Gastroesophageal sphincter (tissue), 4 donors: ENCODE measurements at regions not wholly inside any gene's neighbourhood (a gene's known extent, or its start where the extent isn't known, plus 50 kb on each side); places are given as distances from the start of the nearest gene placed in this dataset.
A peak's percentile ranks its signal among the peaks of the same experiment; 100 is the strongest.

ENCODE experiments used
- ATAC-seq: fragments of 150-250 bp; one replicate; pipeline ENCODE4 v1.9.1; 2016; ENCODE audit warnings: mild to moderate bottlenecking, moderate library complexity
- H3K27ac ChIP-seq, 4 donors: fragments of 200-600 bp; sonication (generic) in 3 of 4; 1 replicate in 3 of 4; 2 replicates in 1 of 4; pipeline ENCODE4 v1.5.1; 2016 to 2019
- H3K27me3 ChIP-seq: fragments of 200-600 bp; sonication (generic); one replicate; pipeline ENCODE4 v1.5.1; 2019
- H3K36me3 ChIP-seq, 2 donors: fragments of 200-600 bp; sonication (generic); one replicate each; pipeline ENCODE4 v1.5.1; 2019; ENCODE audit warnings: control low read depth in 1 of 2
- H3K4me1 ChIP-seq, 3 donors: fragments of 200-600 bp; sonication (generic); 1 replicate in 2 of 3; 2 replicates in 1 of 3; pipeline ENCODE4 v1.5.1; 2016 to 2019; ENCODE audit warnings: control low read depth in 2 of 3
- H3K4me3 ChIP-seq, 2 donors: fragments of 200-600 bp; sonication (generic); one replicate each; pipeline ENCODE4 v1.5.1; 2019; ENCODE audit warnings: mild to moderate bottlenecking in 1 of 2, moderate library complexity in 1 of 2
- H3K9me3 ChIP-seq, 3 donors: fragments of 200-600 bp; sonication (generic); one replicate each; pipeline ENCODE4 v1.5.1; 2017 to 2019; ENCODE audit warnings: control low read depth in 2 of 3
- EP300 ChIP-seq: sonication (generic); formaldehyde crosslinking; IDR thresholded peaks from one replicate; pipeline ENCODE4 v1.6.1; 2017; ENCODE audit warnings: antibody characterized with exemption, mild to moderate bottlenecking
- POLR2A ChIP-seq, 2 donors: fragments of 450-650 bp; IDR thresholded peaks; one replicate each; pipeline ENCODE4 v1.6.1; 2017; ENCODE audit warnings: antibody characterized with exemption in 2 of 2, mild to moderate bottlenecking in 2 of 2, moderate library complexity in 1 of 2
- POLR2AphosphoS5 ChIP-seq: sonication (generic); formaldehyde crosslinking; IDR thresholded peaks from one replicate; pipeline ENCODE4 v1.6.1; 2017; ENCODE audit warnings: antibody characterized with exemption
- WGBS, 2 donors: methylation state at CpG; one replicate each; pipeline ENCODE4 v1.1.5; 2018; ENCODE audit warnings: low coverage in 1 of 2; 5-methylcytosine and 5-hydroxymethylcytosine counted together
- TF ChIP-seq, protein P1 (sequence below), 4 experiments: fragments of 200-600 bp in 2 of 4; fragments of 450-650 bp in 2 of 4; sonication (generic) in 1 of 4; IDR thresholded peaks; one replicate each; pipeline ENCODE4 v1.5.1; 2017 to 2019; ENCODE audit warnings: antibody characterized with exemption in 4 of 4, mild to moderate bottlenecking in 2 of 4, moderate library complexity in 2 of 4

DNA sequence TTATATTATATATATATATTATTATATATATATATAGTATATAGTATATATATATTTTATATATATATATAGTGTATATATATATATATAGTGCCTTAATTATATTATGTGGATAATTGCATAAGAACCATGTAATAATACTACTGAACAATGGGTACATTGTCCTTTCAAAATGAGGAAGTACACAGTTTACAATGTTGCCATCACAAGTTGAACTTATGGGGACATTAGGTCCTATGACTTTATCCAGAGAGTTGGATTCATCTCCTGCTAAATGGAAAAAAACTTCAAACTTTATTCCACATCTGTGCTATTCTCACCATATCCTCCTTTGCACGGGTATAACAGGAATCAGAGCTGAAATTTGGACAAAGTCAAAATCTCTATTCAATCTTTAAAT lies 105.0 kb upstream of the AGR3 start:
- ATAC-seq: no peak
- TF ChIP-seq POLR2A (IDR thresholded peaks at IDR 0.05) (no peak), POLR2AphosphoS5 (no peak), EP300 (no peak)
- TF ChIP-seq, protein P1, sequence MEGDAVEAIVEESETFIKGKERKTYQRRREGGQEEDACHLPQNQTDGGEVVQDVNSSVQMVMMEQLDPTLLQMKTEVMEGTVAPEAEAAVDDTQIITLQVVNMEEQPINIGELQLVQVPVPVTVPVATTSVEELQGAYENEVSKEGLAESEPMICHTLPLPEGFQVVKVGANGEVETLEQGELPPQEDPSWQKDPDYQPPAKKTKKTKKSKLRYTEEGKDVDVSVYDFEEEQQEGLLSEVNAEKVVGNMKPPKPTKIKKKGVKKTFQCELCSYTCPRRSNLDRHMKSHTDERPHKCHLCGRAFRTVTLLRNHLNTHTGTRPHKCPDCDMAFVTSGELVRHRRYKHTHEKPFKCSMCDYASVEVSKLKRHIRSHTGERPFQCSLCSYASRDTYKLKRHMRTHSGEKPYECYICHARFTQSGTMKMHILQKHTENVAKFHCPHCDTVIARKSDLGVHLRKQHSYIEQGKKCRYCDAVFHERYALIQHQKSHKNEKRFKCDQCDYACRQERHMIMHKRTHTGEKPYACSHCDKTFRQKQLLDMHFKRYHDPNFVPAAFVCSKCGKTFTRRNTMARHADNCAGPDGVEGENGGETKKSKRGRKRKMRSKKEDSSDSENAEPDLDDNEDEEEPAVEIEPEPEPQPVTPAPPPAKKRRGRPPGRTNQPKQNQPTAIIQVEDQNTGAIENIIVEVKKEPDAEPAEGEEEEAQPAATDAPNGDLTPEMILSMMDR (IDR thresholded peaks at IDR 0.05): no peak
- WGBS, 2 donors: 83 to 100% methylated on average over 1 of the region's 1 CpG

DNA sequence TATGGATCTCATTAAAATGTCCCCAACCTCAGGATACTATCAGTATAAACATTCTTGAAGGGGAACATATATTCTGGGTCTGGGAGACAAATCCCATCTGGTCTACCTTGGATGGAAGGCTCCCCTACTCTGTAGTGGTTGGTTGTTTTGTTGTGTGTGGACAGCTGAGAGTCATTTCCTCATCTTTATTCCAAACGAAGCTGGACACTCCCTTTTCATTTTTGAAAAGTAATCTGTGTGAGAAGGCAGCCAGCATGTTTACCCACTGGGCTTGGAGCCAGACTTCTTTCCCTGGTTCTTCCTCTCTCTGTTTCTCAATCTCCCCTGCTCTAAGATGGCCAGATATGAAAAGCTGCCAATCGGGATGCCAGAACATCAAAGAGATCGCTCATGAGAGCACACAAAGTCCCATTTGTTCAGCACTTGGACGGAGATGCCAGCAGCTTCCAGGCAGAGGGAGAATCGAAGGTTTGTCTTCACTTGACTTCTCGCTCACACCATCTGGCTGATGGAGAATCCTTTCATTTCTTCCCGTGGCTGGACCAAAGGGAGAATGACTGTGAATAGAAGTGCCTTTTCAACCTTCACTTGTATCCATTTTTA lies 108.1 kb upstream of the AGR3 start:
- H3K9me3 ChIP-seq: no peaks in the 10 kb centered on the region
- ATAC-seq: peak; percentile 77
- peak overlapping the region in 3 of 4 donors; percentile 44 to 63 (median 55) for H3K27ac ChIP-seq
- no peaks in the 10 kb centered on the region for H3K27me3 ChIP-seq
- H3K4me3 ChIP-seq: no peak overlapping the region
- peaks cover 0 to 20% (median 0%) of the 10 kb centered on the region in 3 donors for H3K4me1 ChIP-seq
- 27 to 43% methylated on average over 6 of the region's 7 CpGs for WGBS, 2 donors
- H3K36me3 ChIP-seq: no peaks in the 10 kb centered on the region
- TF ChIP-seq EP300: no peak
- TF ChIP-seq, protein P1 (IDR thresholded peaks at IDR 0.05): no peak
- TF ChIP-seq POLR2AphosphoS5: peak; percentile 72
- no peak for TF ChIP-seq POLR2A (IDR thresholded peaks at IDR 0.05)

More for the DNA sequence above, 105.0 kb upstream of the AGR3 start:
- Histone ChIP-seq H3K27me3 (no peaks in the 10 kb centered on the region), H3K4me1 (peaks cover 0 to 35% (median 0%) of the 10 kb centered on the region in 3 donors), H3K27ac (no peak overlapping the region), H3K4me3 (no peak overlapping the region), H3K36me3 (no peaks in the 10 kb centered on the region), H3K9me3 (no peaks in the 10 kb centered on the region)

DNA sequence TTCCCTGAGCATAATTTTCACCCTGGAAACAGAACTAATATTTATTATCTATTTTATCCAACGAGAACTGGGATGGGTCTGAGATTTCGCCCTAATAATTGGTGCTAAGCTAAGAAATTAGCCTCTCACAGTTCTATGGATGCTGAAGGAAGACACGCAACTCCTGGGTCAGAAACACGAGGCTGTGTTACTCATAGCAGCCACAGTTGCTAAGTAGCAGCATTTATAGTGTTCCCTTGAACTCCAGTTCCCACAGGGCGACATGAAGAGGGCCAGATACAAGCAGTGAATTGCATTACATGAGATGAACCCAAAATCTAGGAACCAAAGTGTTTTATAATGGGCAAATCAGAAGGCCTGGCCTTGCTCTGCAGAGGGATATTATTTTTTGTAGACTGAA lies 109.8 kb upstream of the AGR3 start:
- H3K4me3 ChIP-seq: no peak overlapping the region
- no peaks in the 10 kb centered on the region for H3K27me3 ChIP-seq
- TF ChIP-seq, protein P1 (IDR thresholded peaks at IDR 0.05): no peak
- no peak for TF ChIP-seq POLR2A (IDR thresholded peaks at IDR 0.05)
- TF ChIP-seq POLR2AphosphoS5: no peak
- TF ChIP-seq EP300: no peak
- no peaks in the 10 kb centered on the region for H3K9me3 ChIP-seq
- WGBS, 2 donors: 86 to 100% methylated on average over 4 to 5 of the region's 5 CpGs
- H3K27ac ChIP-seq: no peak overlapping the region
- peaks cover 0 to 20% (median 0%) of the 10 kb centered on the region in 3 donors for H3K4me1 ChIP-seq
- H3K36me3 ChIP-seq: no peaks in the 10 kb centered on the region
- ATAC-seq: no peak

GRCh38 chr7:16993543-16993942 lies 111.8 kb upstream of the AGR3 start:
- Histone ChIP-seq H3K27ac (no peak overlapping the region), H3K27me3 (no peaks in the 10 kb centered on the region), H3K36me3 (no peaks in the 10 kb centered on the region), H3K9me3 (peaks cover 0 to 4% (median 0%) of the 10 kb centered on the region in 3 donors), H3K4me3 (no peak overlapping the region), H3K4me1 (peaks cover 0 to 20% (median 0%) of the 10 kb centered on the region in 3 donors)
- ATAC-seq: no peak
- WGBS, 2 donors: 87 to 94% methylated on average over 3 of the region's 4 CpGs
- no peak for TF ChIP-seq EP300
- TF ChIP-seq POLR2AphosphoS5: no peak

DNA sequence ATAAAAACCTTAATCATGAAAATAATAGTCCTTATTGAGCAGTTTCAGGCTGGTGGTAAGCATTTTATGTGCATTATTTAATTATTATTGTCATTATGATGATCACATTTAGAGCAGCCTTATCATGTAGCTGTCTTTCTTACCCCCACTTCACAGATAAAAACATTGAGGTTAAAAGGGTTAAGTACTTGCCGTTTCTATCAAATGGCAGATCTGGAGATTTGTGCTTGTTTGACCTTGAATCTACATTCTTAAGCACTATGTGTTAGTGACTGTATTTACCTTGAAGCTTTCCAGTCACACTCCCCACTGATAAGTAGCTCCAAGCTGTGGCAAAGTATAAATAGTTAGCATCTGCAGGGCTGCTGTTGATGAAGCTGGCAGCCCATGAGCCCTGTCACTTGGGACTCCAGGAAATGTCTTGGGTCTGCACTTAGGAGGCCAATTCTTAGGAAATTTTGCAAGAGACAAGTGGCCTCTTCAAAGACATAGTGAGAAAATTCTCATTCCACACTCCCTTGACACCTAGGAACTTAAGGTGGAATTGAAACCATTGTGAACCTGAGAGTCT lies 116.8 kb upstream of the AGR3 start:
- Histone ChIP-seq H3K27me3 (no peaks in the 10 kb centered on the region), H3K4me1 (no peaks in the 10 kb centered on the region), H3K36me3 (no peaks in the 10 kb centered on the region), H3K27ac (no peak overlapping the region), H3K9me3 (peaks cover 0 to 4% (median 0%) of the 10 kb centered on the region in 3 donors), H3K4me3 (no peak overlapping the region)
- TF ChIP-seq, protein P1 (IDR thresholded peaks at IDR 0.05): no peak
- TF ChIP-seq POLR2AphosphoS5: no peak
- TF ChIP-seq POLR2A (IDR thresholded peaks at IDR 0.05): no peak
- no peak for TF ChIP-seq EP300
- WGBS, 2 donors: 50 to 60% methylated on average over 1 of the region's 1 CpG
- ATAC-seq: no peak
